H9 (cell line): ENCODE measurements at regions not wholly inside any gene's neighbourhood (a gene's known extent, or its start where the extent isn't known, plus 50 kb on each side); places are given as distances from the start of the nearest gene placed in this dataset.

ENCODE experiments used
- DNase-seq: peaks from one replicate; pipeline ENCODE4 v3.0.0-alpha.2; 2017
- H2AFZ ChIP-seq: one replicate; pipeline ENCODE4 v1.6.1; 2013; ENCODE audit warnings: mild to moderate bottlenecking, low read length, control low read depth, moderate library complexity
- H2AK5ac ChIP-seq: 2 replicates; pipeline ENCODE4 v1.6.1; 2013; ENCODE audit warnings: low read length, control low read depth, mixed read lengths; ENCODE audit not compliant: insufficient read length
- H2BK120ac ChIP-seq: one replicate; pipeline ENCODE4 v1.6.1; 2013; ENCODE audit warnings: low read depth, mild to moderate bottlenecking, low read length, control low read depth, inconsistent platforms; ENCODE audit not compliant: poor library complexity, severe bottlenecking
- H2BK12ac ChIP-seq: 2 replicates; pipeline ENCODE4 v1.6.1; 2013; ENCODE audit warnings: low read length, control low read depth, mixed read lengths, low read depth; ENCODE audit not compliant: insufficient read length
- H2BK15ac ChIP-seq: 2 replicates; pipeline ENCODE4 v1.6.1; 2013; ENCODE audit warnings: low read depth, low read length, control low read depth
- H2BK20ac ChIP-seq: one replicate; pipeline ENCODE4 v1.6.1; 2013; ENCODE audit warnings: low read depth, mild to moderate bottlenecking, low read length, control low read depth, inconsistent platforms; ENCODE audit not compliant: poor library complexity, severe bottlenecking
- H2BK5ac ChIP-seq: 2 replicates; pipeline ENCODE4 v1.6.1; 2013; ENCODE audit warnings: low read length, control low read depth, mixed read lengths; ENCODE audit not compliant: insufficient read length
- H3K14ac ChIP-seq: 2 replicates; pipeline ENCODE4 v1.6.1; 2013; ENCODE audit warnings: low read length, control low read depth; ENCODE audit not compliant: insufficient read depth
- H3K18ac ChIP-seq: 2 replicates; pipeline ENCODE4 v1.6.1; 2013; ENCODE audit warnings: low read depth, mild to moderate bottlenecking, mixed read lengths, low read length, control low read depth; ENCODE audit not compliant: insufficient read length
- H3K23ac ChIP-seq: 2 replicates; pipeline ENCODE4 v1.6.1; 2013; ENCODE audit warnings: low read length, control low read depth, mixed read lengths, low read depth; ENCODE audit not compliant: insufficient read length
- H3K23me2 ChIP-seq: 2 replicates; pipeline ENCODE4 v1.6.1; 2013; ENCODE audit warnings: low read depth, mild to moderate bottlenecking, mixed read lengths, low read length, control low read depth; ENCODE audit not compliant: insufficient read length, poor library complexity, severe bottlenecking
- H3K27ac ChIP-seq: 2 replicates; pipeline ENCODE4 v1.5.1; 2013; ENCODE audit warnings: low read length, control low read depth, mixed read lengths, low read depth; ENCODE audit not compliant: insufficient read length
- H3K27me3 ChIP-seq: 2 replicates; pipeline ENCODE4 v1.6.1; 2013; ENCODE audit warnings: low read length, control low read depth, inconsistent platforms; ENCODE audit not compliant: insufficient read depth
- H3K4ac ChIP-seq: 2 replicates; pipeline ENCODE4 v1.6.1; 2013; ENCODE audit warnings: low read depth, mild to moderate bottlenecking, control low read depth, inconsistent platforms, low read length, moderate library complexity
- H3K4me1 ChIP-seq: 2 replicates; pipeline ENCODE4 v1.6.1; 2013; ENCODE audit warnings: low read length, control low read depth, inconsistent platforms; ENCODE audit not compliant: insufficient read depth
- H3K4me2 ChIP-seq: 2 replicates; pipeline ENCODE4 v1.6.1; 2013; ENCODE audit warnings: low read length, control low read depth, mixed read lengths; ENCODE audit not compliant: insufficient read length, insufficient read depth
- H3K56ac ChIP-seq: 2 replicates; pipeline ENCODE4 v1.6.1; 2013; ENCODE audit warnings: low read depth, mild to moderate bottlenecking, mixed read lengths, low read length, control low read depth; ENCODE audit not compliant: insufficient read length
- H3K79me1 ChIP-seq: 2 replicates; pipeline ENCODE4 v1.6.1; 2013; ENCODE audit warnings: low read depth, mild to moderate bottlenecking, moderate library complexity, low read length, control low read depth, inconsistent platforms; ENCODE audit not compliant: insufficient read depth, poor library complexity, severe bottlenecking
- H3K79me2 ChIP-seq: 2 replicates; pipeline ENCODE4 v1.6.1; 2013; ENCODE audit warnings: low read length, control low read depth, inconsistent platforms; ENCODE audit not compliant: insufficient read depth
- H3K9ac ChIP-seq: 2 replicates; pipeline ENCODE4 v1.6.1; 2013; ENCODE audit warnings: low read length, control low read depth, mixed read lengths; ENCODE audit not compliant: insufficient read length; ENCODE audit errors: extremely low read depth
- H3K9me3 ChIP-seq: one replicate; pipeline ENCODE4 v1.6.1; 2013; ENCODE audit warnings: low read depth, low read length, inconsistent platforms; ENCODE audit not compliant: control insufficient read depth
- H3T11ph ChIP-seq: one replicate; pipeline ENCODE4 v1.6.1; 2013; ENCODE audit warnings: mild to moderate bottlenecking, low read length, control low read depth, inconsistent platforms
- H4K20me1 ChIP-seq: one replicate; pipeline ENCODE4 v1.6.1; 2013; ENCODE audit not compliant: control insufficient read depth, insufficient read length, insufficient read depth
- H4K5ac ChIP-seq: 2 replicates; pipeline ENCODE4 v1.6.1; 2013; ENCODE audit warnings: low read depth, mild to moderate bottlenecking, mixed read lengths, low read length, control low read depth; ENCODE audit not compliant: insufficient read length
- H4K8ac ChIP-seq: replicated peaks from 2 replicates; pipeline ENCODE4 v1.6.1; 2013; ENCODE audit warnings: low read length, control low read depth, mixed read lengths, low read depth; ENCODE audit not compliant: insufficient read length
- H4K91ac ChIP-seq: 2 replicates; pipeline ENCODE4 v1.6.1; 2013; ENCODE audit warnings: low read depth, mild to moderate bottlenecking, moderate library complexity, mixed read lengths, low read length, control low read depth; ENCODE audit not compliant: insufficient read length
- H3K27ac Mint-ChIP-seq, 3 experiments: 2 replicates in 2 of 3; 3 replicates in 1 of 3; pipeline ENCODE4 v1.8.0; 2020 to 2021; ENCODE audit warnings: mixed read lengths in 3 of 3, mild to moderate bottlenecking in 1 of 3, moderate library complexity in 1 of 3
- H3K27me3 Mint-ChIP-seq: 2 replicates; pipeline ENCODE4 v1.8.0; 2021; ENCODE audit warnings: low read depth, mild to moderate bottlenecking, moderate library complexity, mixed read lengths
- H3K36me3 Mint-ChIP-seq, 3 experiments: 2 replicates in 2 of 3; 3 replicates in 1 of 3; pipeline ENCODE4 v1.8.0; 2020 to 2021; ENCODE audit warnings: low read depth in 3 of 3, mixed read lengths in 3 of 3; ENCODE audit not compliant: insufficient read depth in 1 of 3
- H3K4me1 Mint-ChIP-seq, 2 experiments: 2 replicates each; pipeline ENCODE4 v1.8.0; 2020; ENCODE audit warnings: mixed read lengths in 2 of 2
- H3K4me3 Mint-ChIP-seq, 2 experiments: 2 replicates in 1 of 2; 3 replicates in 1 of 2; pipeline ENCODE4 v1.8.0; 2020 to 2021; ENCODE audit warnings: mild to moderate bottlenecking in 2 of 2, mixed read lengths in 2 of 2, moderate library complexity in 1 of 2
- H3K9me3 Mint-ChIP-seq, 2 experiments: 2 replicates in 1 of 2; 3 replicates in 1 of 2; pipeline ENCODE4 v1.8.0; 2020; ENCODE audit warnings: mild to moderate bottlenecking in 2 of 2, mixed read lengths in 2 of 2, moderate library complexity in 1 of 2
- CTCF ChIP-seq: fragments of 200-600 bp; sonication (generic); conservative IDR thresholded peaks from 3 replicates; pipeline ENCODE4 v1.8.0; 2021; ENCODE audit warnings: antibody characterized with exemption, mild to moderate bottlenecking
- WGBS: extraction: QIAGEN DNeasy Blood & Tissue Kit; methylation state at CpG from one replicate; pipeline ENCODE4 v1.1.7; 2013; ENCODE audit warnings: missing lambda C conversion rate, low lambda C conversion rate, mixed read lengths; ENCODE audit not compliant: insufficient read length; ENCODE audit errors: extremely low coverage; 5-methylcytosine and 5-hydroxymethylcytosine counted together

GRCh38 chr3:153881201-153881600, 240.0 kb upstream of the ARHGEF26 start:
- H4K20me1 ChIP-seq = no peaks in the 10 kb centered on the region
- H4K5ac ChIP-seq = no peak overlapping the region
- no peak overlapping the region for H3K27ac ChIP-seq
- no peaks in the 10 kb centered on the region for H3K79me2 ChIP-seq
- H3K23me2 ChIP-seq = no peaks in the 10 kb centered on the region
- no peak overlapping the region for H2BK12ac ChIP-seq
- no peaks in the 10 kb centered on the region for H3K4me1 ChIP-seq
- H3T11ph ChIP-seq = no peak overlapping the region
- no peak for DNase-seq
- H3K4me2 ChIP-seq = no peak overlapping the region
- H2BK15ac ChIP-seq = no peak overlapping the region
- H3K23ac ChIP-seq = no peak overlapping the region
- WGBS = no CpG with 5 or more reads among the region's 7 CpGs
- H2BK120ac ChIP-seq = no peak overlapping the region
- Mint-ChIP-seq H3K9me3 (peaks cover 0 to 3% of the 10 kb centered on the region in 2 experiments; a peak in 1 of 5 replicates), H3K4me3 (no peak overlapping the region), H3K27me3 (no peaks in the 10 kb centered on the region), H3K27ac (no peak overlapping the region; a peak in 1 of 7 replicates), H3K4me1 (no peaks in the 10 kb centered on the region), H3K36me3 (no peaks in the 10 kb centered on the region)
- no peak overlapping the region for H4K91ac ChIP-seq
- TF ChIP-seq CTCF = no peak
- no peaks in the 10 kb centered on the region for H3K79me1 ChIP-seq
- H3K4ac ChIP-seq = no peak overlapping the region
- no peak overlapping the region for H4K8ac ChIP-seq
- H2BK20ac ChIP-seq = no peak overlapping the region
- H2BK5ac ChIP-seq = no peak overlapping the region
- H3K18ac ChIP-seq = no peak overlapping the region
- H2AK5ac ChIP-seq = no peak overlapping the region
- no peak overlapping the region for H2AFZ ChIP-seq
- no peaks in the 10 kb centered on the region for H3K27me3 ChIP-seq
- H3K56ac ChIP-seq = no peak overlapping the region
- H3K14ac ChIP-seq = no peak overlapping the region
- no peak overlapping the region for H3K9ac ChIP-seq
- no peaks in the 10 kb centered on the region for H3K9me3 ChIP-seq
